Neural progenitor cell (in vitro differentiated cells): ENCODE measurements at regions not wholly inside any gene's neighbourhood (a gene's known extent, or its start where the extent isn't known, plus 50 kb on each side); places are given as distances from the start of the nearest gene placed in this dataset.

Experiments used
- DNase-seq: peaks from one replicate; pipeline ENCODE4 v3.0.0-alpha.2; 2016; ENCODE audit warnings: low spot score
- H2AFZ ChIP-seq: fragments of 200-600 bp; sonication (generic); replicated peaks from 2 replicates; pipeline ENCODE4 v1.6.1; 2016; ENCODE audit warnings: antibody characterized with exemption
- H3F3A ChIP-seq: fragments of 200-600 bp; sonication (generic); 2 replicates; pipeline ENCODE4 v1.6.1; 2016; ENCODE audit warnings: antibody characterized with exemption, low read depth
- H3K27ac ChIP-seq: fragments of 200-600 bp; sonication (generic); 2 replicates; pipeline ENCODE4 v1.5.1; 2016; ENCODE audit warnings: mild to moderate bottlenecking
- H3K27me3 ChIP-seq: fragments of 200-600 bp; sonication (generic); 2 replicates; pipeline ENCODE4 v1.6.1; 2016; ENCODE audit warnings: mild to moderate bottlenecking, moderate library complexity
- H3K36me3 ChIP-seq: fragments of 200-600 bp; sonication (generic); 2 replicates; pipeline ENCODE4 v1.5.1; 2016
- H3K4me1 ChIP-seq: fragments of 200-600 bp; sonication (generic); 2 replicates; pipeline ENCODE4 v1.6.1; 2016; ENCODE audit warnings: mixed run types
- H3K4me2 ChIP-seq: fragments of 200-600 bp; sonication (generic); 2 replicates; pipeline ENCODE4 v1.6.1; 2016
- H3K4me3 ChIP-seq: fragments of 200-600 bp; sonication (generic); 2 replicates; pipeline ENCODE4 v1.5.1; 2016
- H3K79me2 ChIP-seq: fragments of 200-600 bp; sonication (generic); 2 replicates; pipeline ENCODE4 v1.6.1; 2016; ENCODE audit warnings: low read depth
- H3K9ac ChIP-seq: fragments of 200-600 bp; sonication (generic); 2 replicates; pipeline ENCODE4 v1.6.1; 2016
- H3K9me3 ChIP-seq: fragments of 200-600 bp; sonication (generic); 2 replicates; pipeline ENCODE4 v1.5.1; 2016; ENCODE audit warnings: low read depth
- H4K20me1 ChIP-seq: fragments of 200-600 bp; sonication (generic); 2 replicates; pipeline ENCODE4 v1.6.1; 2016; ENCODE audit warnings: low read depth
- H3K27ac Mint-ChIP-seq: 3 replicates; pipeline ENCODE4 v1.8.0; 2021; ENCODE audit warnings: mixed read lengths
- H3K27me3 Mint-ChIP-seq: 2 replicates; pipeline ENCODE4 v1.8.0; 2022; ENCODE audit warnings: low read depth, mild to moderate bottlenecking, inconsistent platforms, moderate library complexity, mixed read lengths; ENCODE audit not compliant: insufficient read depth
- H3K36me3 Mint-ChIP-seq: 3 replicates; pipeline ENCODE4 v1.8.0; 2021; ENCODE audit warnings: mixed read lengths
- H3K4me1 Mint-ChIP-seq: 3 replicates; pipeline ENCODE4 v1.8.0; 2021; ENCODE audit warnings: mixed read lengths
- H3K4me3 Mint-ChIP-seq: 3 replicates; pipeline ENCODE4 v1.8.0; 2021; ENCODE audit warnings: mild to moderate bottlenecking, moderate library complexity, mixed read lengths
- H3K9me3 Mint-ChIP-seq: 3 replicates; pipeline ENCODE4 v1.8.0; 2020; ENCODE audit warnings: mixed read lengths
- CTCF ChIP-seq: fragments of 200-600 bp; sonication (generic); IDR thresholded peaks from 2 replicates; pipeline ENCODE4 v1.5.1; 2017; ENCODE audit warnings: antibody characterized with exemption, mild to moderate bottlenecking
- EZH2 ChIP-seq: fragments of 200-600 bp; sonication (generic); IDR thresholded peaks from 2 replicates; pipeline ENCODE4 v1.6.1; 2017; ENCODE audit warnings: antibody characterized with exemption, mild to moderate bottlenecking, moderate library complexity
- EZH2phosphoT487 ChIP-seq: fragments of 200-600 bp; sonication (generic); IDR thresholded peaks from 2 replicates; pipeline ENCODE4 v1.6.1; 2017; ENCODE audit warnings: antibody characterized with exemption

- DNase-seq = no peak
- Mint-ChIP-seq H3K27me3 (no peaks in the 10 kb centered on the region), H3K36me3 (no peaks in the 10 kb centered on the region), H3K27ac (no peak overlapping the region), H3K4me3 (no peak overlapping the region), H3K9me3 (no peaks in the 10 kb centered on the region), H3K4me1 (no peaks in the 10 kb centered on the region)
- H3K27me3 ChIP-seq = no peaks in the 10 kb centered on the region
- no peaks in the 10 kb centered on the region for H3K36me3 ChIP-seq
- H2AFZ ChIP-seq = no peak overlapping the region
- TF ChIP-seq CTCF (no peak), EZH2phosphoT487 (no peak), EZH2 (no peak)
- no peaks in the 10 kb centered on the region for H3K4me1 ChIP-seq
- H3K4me2 ChIP-seq = no peak overlapping the region
- no peaks in the 10 kb centered on the region for H3F3A ChIP-seq
- H4K20me1 ChIP-seq = no peaks in the 10 kb centered on the region
- no peak overlapping the region for H3K9ac ChIP-seq
- no peaks in the 10 kb centered on the region for H3K79me2 ChIP-seq
- H3K9me3 ChIP-seq = no peaks in the 10 kb centered on the region
- no peak overlapping the region for H3K27ac ChIP-seq
- no peak overlapping the region for H3K4me3 ChIP-seq
Measured at GRCh38 chr2:67065046-67065445, 332.1 kb upstream of the ETAA1 start.

GRCh38 chr2:67066782-67067181 lies 330.4 kb upstream of the ETAA1 start:
- H4K20me1 ChIP-seq = no peaks in the 10 kb centered on the region
- no peak overlapping the region for H3K4me3 Mint-ChIP-seq

GRCh38 chr2:67067656-67068055 lies 329.5 kb upstream of the ETAA1 start:
- no peaks in the 10 kb centered on the region for H4K20me1 ChIP-seq
- H3K9me3 Mint-ChIP-seq = no peaks in the 10 kb centered on the region
- H3K4me2 ChIP-seq = no peak overlapping the region
- no peaks in the 10 kb centered on the region for H3K36me3 ChIP-seq
- H3K4me1 Mint-ChIP-seq = no peaks in the 10 kb centered on the region
- no peak overlapping the region for H3K4me3 Mint-ChIP-seq
- no peaks in the 10 kb centered on the region for H3K27me3 ChIP-seq
- no peaks in the 10 kb centered on the region for H3K9me3 ChIP-seq
- no peaks in the 10 kb centered on the region for H3K4me1 ChIP-seq
- no peak overlapping the region for H3K27ac Mint-ChIP-seq
- H2AFZ ChIP-seq = no peak overlapping the region
- no peaks in the 10 kb centered on the region for H3K27me3 Mint-ChIP-seq
- TF ChIP-seq EZH2phosphoT487 (no peak), CTCF (no peak)
- no peaks in the 10 kb centered on the region for H3K79me2 ChIP-seq
- H3F3A ChIP-seq = no peaks in the 10 kb centered on the region
- no peak overlapping the region for H3K27ac ChIP-seq
- H3K36me3 Mint-ChIP-seq = no peaks in the 10 kb centered on the region
- H3K9ac ChIP-seq = no peak overlapping the region
- DNase-seq = no peak
- no peak overlapping the region for H3K4me3 ChIP-seq

More at GRCh38 chr2:67066782-67067181, 330.4 kb upstream of the ETAA1 start:
- no peaks in the 10 kb centered on the region for H3K9me3 ChIP-seq
- H3K27me3 ChIP-seq = no peaks in the 10 kb centered on the region
- TF ChIP-seq EZH2 (no peak), EZH2phosphoT487 (no peak), CTCF (no peak)
- Mint-ChIP-seq H3K27me3 (no peaks in the 10 kb centered on the region), H3K27ac (no peak overlapping the region), H3K4me1 (no peaks in the 10 kb centered on the region), H3K9me3 (no peaks in the 10 kb centered on the region), H3K36me3 (no peaks in the 10 kb centered on the region)
- no peak overlapping the region for H3K27ac ChIP-seq
- H3K79me2 ChIP-seq = no peaks in the 10 kb centered on the region
- no peak overlapping the region for H2AFZ ChIP-seq
- no peaks in the 10 kb centered on the region for H3K36me3 ChIP-seq
- no peak overlapping the region for H3K9ac ChIP-seq
- H3K4me3 ChIP-seq = no peak overlapping the region
- no peak overlapping the region for H3K4me2 ChIP-seq
- H3K4me1 ChIP-seq = no peaks in the 10 kb centered on the region
- DNase-seq = no peak
- H3F3A ChIP-seq = no peaks in the 10 kb centered on the region

GRCh38 chr2:67070826-67071225 lies 326.3 kb upstream of the ETAA1 start:
- no peak overlapping the region for H3K27ac ChIP-seq
- no peaks in the 10 kb centered on the region for H3K36me3 ChIP-seq
- no peak overlapping the region for H2AFZ ChIP-seq
- H3K27ac Mint-ChIP-seq = no peak overlapping the region
- no peaks in the 10 kb centered on the region for H3K27me3 Mint-ChIP-seq
- no peaks in the 10 kb centered on the region for H3K36me3 Mint-ChIP-seq
- H3K4me1 Mint-ChIP-seq = no peaks in the 10 kb centered on the region
- H3K9ac ChIP-seq = no peak overlapping the region
- no peaks in the 10 kb centered on the region for H3K9me3 Mint-ChIP-seq
- H3K9me3 ChIP-seq = no peaks in the 10 kb centered on the region
- H3K4me1 ChIP-seq = no peaks in the 10 kb centered on the region
- TF ChIP-seq CTCF (no peak), EZH2 (no peak), EZH2phosphoT487 (no peak)
- H3K4me2 ChIP-seq = no peak overlapping the region
- no peak overlapping the region for H3K4me3 Mint-ChIP-seq
- no peaks in the 10 kb centered on the region for H3F3A ChIP-seq
- no peak overlapping the region for H3K4me3 ChIP-seq
- H3K79me2 ChIP-seq = no peaks in the 10 kb centered on the region
- H4K20me1 ChIP-seq = no peaks in the 10 kb centered on the region
- no peak for DNase-seq
- no peaks in the 10 kb centered on the region for H3K27me3 ChIP-seq
